ACHN (cell line): ENCODE measurements at regions not wholly inside any gene's neighbourhood (a gene's known extent, or its start where the extent isn't known, plus 50 kb on each side); places are given as distances from the start of the nearest gene placed in this dataset.

ENCODE experiments used
- DNase-seq: peaks from one replicate; pipeline ENCODE4 v3.0.0-alpha.2; 2015
- in situ Hi-C: cut with HindIII; loops from 2 replicates; pipeline ENCODE4 v1.10.0; 2017; ENCODE audit warnings: low sequenced_read_pairs, low pct_ligation_motif_present, low pct_unique_long_range_greater_than_20kb

GRCh38 chr5:9892696-9893095 is 262.5 kb upstream of the TAS2R1 start:
- no peak for DNase-seq
- in situ Hi-C loops = no loop called here

- in situ Hi-C loops = no loop called here
- DNase-seq = no peak
Observed at GRCh38 chr5:9889511-9889910, 259.4 kb upstream of the TAS2R1 start.

GRCh38 chr5:9888501-9888901 is 258.4 kb upstream of the TAS2R1 start:
- no peak for DNase-seq
- in situ Hi-C loops = no loop called here

- in situ Hi-C loops = no loop called here
- no peak for DNase-seq
Observed at GRCh38 chr5:9885164-9885563, 255.0 kb upstream of the TAS2R1 start.

- in situ Hi-C loops = no loop called here
- DNase-seq = no peak
Observed at GRCh38 chr5:9878206-9878605, 248.1 kb upstream of the TAS2R1 start.

- in situ Hi-C loops = no loop called here
- DNase-seq = no peak
Observed at GRCh38 chr5:9877488-9877887, 247.3 kb upstream of the TAS2R1 start.

- in situ Hi-C loops = no loop called here
- no peak for DNase-seq
Observed at GRCh38 chr5:9876451-9876850, 246.3 kb upstream of the TAS2R1 start.

GRCh38 chr5:9869616-9870288 is 239.6 kb upstream of the TAS2R1 start:
- no peak for DNase-seq
- in situ Hi-C loops = no loop called here

- no peak for DNase-seq
- in situ Hi-C loops = no loop called here
Observed at GRCh38 chr5:9865574-9865973, 235.4 kb upstream of the TAS2R1 start.

GRCh38 chr5:9864791-9865190 is 234.6 kb upstream of the TAS2R1 start:
- DNase-seq = no peak
- in situ Hi-C loops = no loop called here

GRCh38 chr5:9863486-9863885 is 233.3 kb upstream of the TAS2R1 start:
- DNase-seq = no peak
- in situ Hi-C loops = no loop called here

GRCh38 chr5:9861666-9862256 is 231.6 kb upstream of the TAS2R1 start:
- DNase-seq = no peak
- in situ Hi-C loops = no loop called here

GRCh38 chr5:9859808-9860207 is 229.7 kb upstream of the TAS2R1 start:
- in situ Hi-C loops = no loop called here

GRCh38 chr5:9858043-9858442 is 227.9 kb upstream of the TAS2R1 start:
- no peak for DNase-seq
- in situ Hi-C loops = no loop called here

More at GRCh38 chr5:9859808-9860207, 229.7 kb upstream of the TAS2R1 start:
- DNase-seq = no peak

- DNase-seq = no peak
Observed at GRCh38 chr5:9853309-9853708, 223.2 kb upstream of the TAS2R1 start.

GRCh38 chr5:9852671-9853070 is 222.5 kb upstream of the TAS2R1 start:
- DNase-seq = no peak
- in situ Hi-C loops = no loop called here

More at GRCh38 chr5:9853309-9853708, 223.2 kb upstream of the TAS2R1 start:
- in situ Hi-C loops = no loop called here

GRCh38 chr5:9851458-9851857 is 221.3 kb upstream of the TAS2R1 start:
- DNase-seq = peak; percentile 20

GRCh38 chr5:9850456-9850855 is 220.3 kb upstream of the TAS2R1 start:
- DNase-seq = no peak
- in situ Hi-C loops = no loop called here

More at GRCh38 chr5:9851458-9851857, 221.3 kb upstream of the TAS2R1 start:
- in situ Hi-C loops = no loop called here

- in situ Hi-C loops = no loop called here
Observed at GRCh38 chr5:9847631-9848030, 217.5 kb upstream of the TAS2R1 start.

GRCh38 chr5:9845185-9845584 is 215.0 kb upstream of the TAS2R1 start:
- no peak for DNase-seq
- in situ Hi-C loops = no loop called here

More at GRCh38 chr5:9847631-9848030, 217.5 kb upstream of the TAS2R1 start:
- no peak for DNase-seq
